Lower lobe of right lung (tissue), 2 donors: ENCODE measurements at regions not wholly inside any gene's neighbourhood (a gene's known extent, or its start where the extent isn't known, plus 50 kb on each side); places are given as distances from the start of the nearest gene placed in this dataset.
"Not testable (repeated sequence)": the region's sequence is repeated elsewhere in the genome, so short reads cannot be mapped to it uniquely, and the experiment has no call there.

Experiments
- ATAC-seq, 2 donors: fragments of 200-7000 bp; cut with Tn5 transposase; one replicate each; pipeline ENCODE4 v1.9.1; 2020 to 2022; ENCODE audit warnings: mild to moderate bottlenecking in 2 of 2, moderate library complexity in 2 of 2
- DNase-seq: peaks from one replicate; pipeline ENCODE4 v3.0.0-alpha.2; 2020
- H3K27ac ChIP-seq: fragments of 200-600 bp; one replicate; pipeline ENCODE4 v1.8.0; 2022
- H3K27me3 ChIP-seq: fragments of 200-600 bp; one replicate; pipeline ENCODE4 v1.8.0; 2022; ENCODE audit warnings: low read depth
- H3K36me3 ChIP-seq: fragments of 200-600 bp; one replicate; pipeline ENCODE4 v1.8.0; 2022; ENCODE audit warnings: mild to moderate bottlenecking
- H3K4me1 ChIP-seq: fragments of 200-600 bp; one replicate; pipeline ENCODE4 v1.8.0; 2022
- H3K4me3 ChIP-seq: fragments of 200-600 bp; one replicate; pipeline ENCODE4 v1.8.0; 2022; ENCODE audit warnings: mild to moderate bottlenecking
- H3K9me3 ChIP-seq: fragments of 200-600 bp; one replicate; pipeline ENCODE4 v1.8.0; 2022
- CTCF ChIP-seq: fragments of 200-600 bp; IDR thresholded peaks from one replicate; pipeline ENCODE4 v1.8.0; 2022; ENCODE audit warnings: antibody characterized with exemption, mild to moderate bottlenecking
- intact Hi-C: fragments of 100-400 bp; cut with DNase I; formaldehyde crosslinking; loops from one replicate; pipeline ENCODE4 v1.11.0; 2022
- donor health status: DM: no; HTN: yes; CAD: no; lungs with severe emphysema.

- H3K9me3 ChIP-seq, H3K27ac ChIP-seq, H3K4me1 ChIP-seq, H3K4me3 ChIP-seq, H3K36me3 ChIP-seq, intact Hi-C loops, H3K27me3 ChIP-seq: not testable (repeated sequence)
- ATAC-seq (peak in 1 of 2 donors; percentile 58), DNase-seq (peak; percentile 68)
- TF ChIP-seq CTCF = peak; percentile 41
Measured at GRCh38 chr4:104930745-104931736, 215.6 kb upstream of the TET2 start.

- DNase-seq = no peak
Measured at GRCh38 chr4:104938624-104939023, 208.1 kb upstream of the TET2 start.

GRCh38 chr4:104940927-104941326 is 205.7 kb upstream of the TET2 start:
- no peaks in the 10 kb centered on the region for H3K9me3 ChIP-seq
- no peak overlapping the region for H3K4me3 ChIP-seq
- H3K27ac ChIP-seq = no peak overlapping the region
- no peaks in the 10 kb centered on the region for H3K4me1 ChIP-seq
- no peaks in the 10 kb centered on the region for H3K27me3 ChIP-seq
- intact Hi-C loops = no loop called here
- H3K36me3 ChIP-seq = no peaks in the 10 kb centered on the region
- TF ChIP-seq CTCF = no peak
- DNase-seq = no peak
- ATAC-seq = no peak

More at GRCh38 chr4:104938624-104939023, 208.1 kb upstream of the TET2 start:
- H3K27me3 ChIP-seq = no peaks in the 10 kb centered on the region
- no peak overlapping the region for H3K4me3 ChIP-seq
- no peaks in the 10 kb centered on the region for H3K4me1 ChIP-seq
- intact Hi-C loops = no loop called here
- no peaks in the 10 kb centered on the region for H3K9me3 ChIP-seq
- no peak for ATAC-seq
- TF ChIP-seq CTCF = no peak
- no peak overlapping the region for H3K27ac ChIP-seq
- no peaks in the 10 kb centered on the region for H3K36me3 ChIP-seq

- no peak for ATAC-seq
- Histone ChIP-seq H3K36me3 (no peaks in the 10 kb centered on the region), H3K27ac (no peak overlapping the region), H3K27me3 (no peaks in the 10 kb centered on the region), H3K4me3 (no peak overlapping the region), H3K4me1 (no peaks in the 10 kb centered on the region), H3K9me3 (no peaks in the 10 kb centered on the region)
- intact Hi-C loops = no loop called here
- TF ChIP-seq CTCF = no peak
- DNase-seq = no peak
Measured at GRCh38 chr4:104941661-104942062, 205.0 kb upstream of the TET2 start.

- DNase-seq (no peak), ATAC-seq (no peak)
- Histone ChIP-seq H3K27me3 (no peaks in the 10 kb centered on the region), H3K36me3 (no peaks in the 10 kb centered on the region), H3K4me1 (no peaks in the 10 kb centered on the region), H3K9me3 (no peaks in the 10 kb centered on the region), H3K4me3 (no peak overlapping the region), H3K27ac (no peak overlapping the region)
- TF ChIP-seq CTCF = no peak
- intact Hi-C loops = no loop called here
Measured at GRCh38 chr4:104942990-104943743, 203.5 kb upstream of the TET2 start.
